ENCODE measurements at regions not wholly inside any gene's neighbourhood (a gene's known extent, or its start where the extent isn't known, plus 50 kb on each side); places are given as distances from the start of the nearest gene placed in this dataset.

GRCh38 chr3:11734-12133 lies 184.8 kb upstream of the CHL1 start:
- ChIA-PET CTCF (no interaction called here), POLR2A (ENCODE audit: unreplicated experiment) (no interaction called here)
- H3K9ac ChIP-seq (ENCODE audit: low read depth, low read length) = peak overlapping the region; percentile 46; the same call in 1 of the 2 replicates
- no peak overlapping the region for H2BK15ac ChIP-seq (ENCODE audit: low read depth, low read length)
- H2AFZ ChIP-seq (replicated peaks; ENCODE audit: low read length, poor library complexity) = peak overlapping the region; percentile 80
- H4K20me1 ChIP-seq (ENCODE audit: insufficient read depth, low read length) = peaks cover 2% of the 10 kb centered on the region; the same call in 1 of the 2 replicates
- in situ Hi-C loops (cut with MboI; ENCODE audit: low sequenced_read_pairs) (no loop called here), dilution Hi-C loops (cut with HindIII; ENCODE audit: low sequenced_read_pairs, unreplicated experiment) (no loop called here), intact Hi-C loops (cut with micrococcal nuclease) (no loop called here)
- H3K4me2 ChIP-seq (ENCODE audit: low read depth, low read length) = peak overlapping the region; percentile 91
- ATAC-seq (ENCODE audit: low read depth) (no peak), DNase-seq (no peak)
- no peak overlapping the region for H2AK5ac ChIP-seq (ENCODE audit: low read depth, low read length)
- H3K56ac ChIP-seq (ENCODE audit: extremely low read depth, insufficient read depth, low read length) = 0 out of 2 replicates have a peak overlapping the region, but pooled peaks have one; percentile 19
- H4K8ac ChIP-seq (ENCODE audit: low read depth in 2 of 2, low read length in 2 of 2) = peak overlapping the region; percentile 81 to 87
- H3K36me3 ChIP-seq (ENCODE audit: control insufficient read depth, insufficient read depth, low read length) = no peaks in the 10 kb centered on the region
- no peaks in the 10 kb centered on the region for H3K9me3 ChIP-seq (ENCODE audit: control insufficient read depth, insufficient read depth, low read length)
- H2AK9ac ChIP-seq (replicated peaks; ENCODE audit: low read depth, low read length, poor library complexity) = no peak overlapping the region
- peak overlapping the region; percentile 88 for H3K27ac ChIP-seq (ENCODE audit: insufficient read depth, low read length)
- H3K27me3 ChIP-seq (ENCODE audit: control insufficient read depth, insufficient read depth, low read length) = no peaks in the 10 kb centered on the region
- H4K5ac ChIP-seq (ENCODE audit: low read depth, low read length) = peak overlapping the region; percentile 93
- H3K4me3 ChIP-seq (ENCODE audit: insufficient read depth, low read depth, low read length) = peak overlapping the region; percentile 64
- H3K79me1 ChIP-seq (ENCODE audit: low read depth in 1 of 2, low read length in 2 of 2) = no peaks in the 10 kb centered on the region
- BruUV-seq (replicated peaks) = no TSS peak
- H4K91ac ChIP-seq (ENCODE audit: insufficient read depth, low read depth, low read length) = no peak overlapping the region
- 56% methylated on average over 4 of the region's 22 CpGs; no CpG with 5 or more reads in 1 of the 2 experiments for WGBS, 2 experiments (ENCODE audit: extremely low coverage in 2 of 2, insufficient read length in 1 of 2)
- H3K18ac ChIP-seq (ENCODE audit: low read depth, low read length) = peak overlapping the region; percentile 37
- H2BK20ac ChIP-seq (ENCODE audit: low read depth, low read length) = no peak overlapping the region
- no peak overlapping the region for H2BK120ac ChIP-seq (ENCODE audit: low read depth, low read length)
- H3K23ac ChIP-seq (ENCODE audit: low read depth, low read length) = no peak overlapping the region
- H3K14ac ChIP-seq (replicated peaks; ENCODE audit: low read depth, low read length) = 0 out of 2 replicates have a peak overlapping the region, but pooled peaks have one; percentile 15
- TF ChIP-seq ELK1 (IDR thresholded peaks at IDR 0.05; ENCODE audit: borderline replicate concordance, low read depth, low read length) (no peak), SMC3 (IDR thresholded peaks at IDR 0.05; ENCODE audit: low read depth, low read length) (no peak), RAD21 (IDR thresholded peaks at IDR 0.05; ENCODE audit: low read length) (no peak), BHLHE40 (IDR thresholded peaks at IDR 0.05; ENCODE audit: low read depth, low read length) (no peak), CTCF (conservative IDR thresholded peaks at IDR 0.05; ENCODE audit: low read depth, low read length) (no peak), RFX5 (IDR thresholded peaks at IDR 0.05; ENCODE audit: low read depth, low read length) (no peak), NFE2L2 (IDR thresholded peaks at IDR 0.05; ENCODE audit: low read depth, low read length) (no peak), MAFK (IDR thresholded peaks at IDR 0.05; ENCODE audit: low read depth, low read length) (no peak), USF2 (IDR thresholded peaks at IDR 0.05; ENCODE audit: low read depth, low read length) (no peak), RCOR1 (IDR thresholded peaks at IDR 0.05; ENCODE audit: insufficient replicate concordance, low read length) (no peak), POLR2A (IDR thresholded peaks at IDR 0.05; ENCODE audit: low read depth, low read length) (no peak), CHD1 (IDR thresholded peaks at IDR 0.05; ENCODE audit: low read depth, low read length) (no peak), FOS (IDR thresholded peaks at IDR 0.05; ENCODE audit: low read depth, low read length) (no peak), MXI1 (IDR thresholded peaks at IDR 0.05; ENCODE audit: borderline replicate concordance, low read depth, low read length) (no peak), CEBPB (IDR thresholded peaks at IDR 0.05; ENCODE audit: low read depth, low read length) (no peak), MAZ (IDR thresholded peaks at IDR 0.05; ENCODE audit: borderline replicate concordance, low read depth, low read length) (no peak)
- H2BK5ac ChIP-seq (ENCODE audit: low read depth, low read length, poor library complexity, severe bottlenecking) = peak overlapping the region; percentile 75
- H3K9me1 ChIP-seq (ENCODE audit: insufficient read depth, low read length) = no peaks in the 10 kb centered on the region
- peak overlapping the region; percentile 47; the same call in 1 of the 2 replicates for H3K4ac ChIP-seq (ENCODE audit: low read depth, low read length)
- no peaks in the 10 kb centered on the region for H3K4me1 ChIP-seq (ENCODE audit: control insufficient read depth, insufficient read depth, low read length)
